ENCODE measurements at regions not wholly inside any gene's neighbourhood (a gene's known extent, or its start where the extent isn't known, plus 50 kb on each side); places are given as distances from the start of the nearest gene placed in this dataset.
"Not testable (repeated sequence)": the region's sequence is repeated elsewhere in the genome, so short reads cannot be mapped to it uniquely, and the experiment has no call there.

GRCh38 chr21:25494804-25495203 lies 112.5 kb downstream of the MRPL39 start:
- no peak overlapping the region for H3K9ac ChIP-seq (ENCODE audit: insufficient read length)
- TF ChIP-seq FOXP2 (optimal IDR thresholded peaks at IDR 0.05; ENCODE audit: control extremely low read depth, extremely low read length, insufficient read depth), result no peak
- TF ChIP-seq EZH2 (IDR thresholded peaks at IDR 0.05), result no peak
- TF ChIP-seq POLR2AphosphoS5 (IDR thresholded peaks at IDR 0.05; ENCODE audit: borderline replicate concordance, low read depth, low read length), result no peak
- no peaks in the 10 kb centered on the region for H3K9me3 ChIP-seq (ENCODE audit: low read depth, low read length)
- H3K4me3 ChIP-seq, result no peak overlapping the region
- no peaks in the 10 kb centered on the region; the same call in 1 of the 2 replicates for H3K36me3 ChIP-seq (ENCODE audit: insufficient read depth, low read length)
- DNase-seq (ENCODE audit: low read depth, low spot score), result no peak
- H3K27ac ChIP-seq, result no peak overlapping the region

DNA sequence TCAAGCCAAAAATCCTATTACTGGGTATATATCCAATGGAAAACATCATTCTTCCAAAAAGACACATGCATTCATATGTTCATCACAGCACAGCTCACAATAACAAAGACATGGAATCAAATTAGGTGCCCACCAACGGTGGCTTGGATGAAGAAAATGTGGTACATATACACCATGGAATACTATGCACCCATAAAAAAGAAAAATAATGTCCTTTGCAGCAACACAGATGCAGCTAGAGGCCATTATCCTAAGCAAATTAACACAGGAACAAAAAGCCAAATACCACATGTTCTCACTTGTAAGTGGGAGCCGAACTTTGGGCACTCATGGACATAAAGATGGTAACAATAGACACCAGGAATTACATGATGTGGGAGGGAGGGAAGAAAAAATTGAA lies 113.6 kb downstream of the MRPL39 start:
- no peak for DNase-seq (ENCODE audit: low read depth, low spot score)
- Histone ChIP-seq H3K36me3 (ENCODE audit: insufficient read depth, low read length) (no peaks in the 10 kb centered on the region; the same call in 1 of the 2 replicates), H3K9ac (ENCODE audit: insufficient read length) (no peak overlapping the region), H3K27ac (no peak overlapping the region), H3K4me3 (no peak overlapping the region), H3K9me3 (ENCODE audit: low read depth, low read length) (no peaks in the 10 kb centered on the region)
- no peak for TF ChIP-seq POLR2AphosphoS5 (IDR thresholded peaks at IDR 0.05; ENCODE audit: borderline replicate concordance, low read depth, low read length)
- no peak for TF ChIP-seq EZH2 (IDR thresholded peaks at IDR 0.05)
- no peak for TF ChIP-seq FOXP2 (optimal IDR thresholded peaks at IDR 0.05; ENCODE audit: control extremely low read depth, extremely low read length, insufficient read depth)

- no peak for DNase-seq (ENCODE audit: low read depth, low spot score)
- Histone ChIP-seq H3K9ac (ENCODE audit: insufficient read length) (no peak overlapping the region), H3K36me3 (ENCODE audit: insufficient read depth, low read length) (no peaks in the 10 kb centered on the region), H3K27ac (no peak overlapping the region), H3K4me3 (no peak overlapping the region), H3K9me3 (ENCODE audit: low read depth, low read length) (no peaks in the 10 kb centered on the region)
- no peak for TF ChIP-seq POLR2AphosphoS5 (IDR thresholded peaks at IDR 0.05; ENCODE audit: borderline replicate concordance, low read depth, low read length)
- TF ChIP-seq EZH2 (IDR thresholded peaks at IDR 0.05), result no peak
- no peak for TF ChIP-seq FOXP2 (optimal IDR thresholded peaks at IDR 0.05; ENCODE audit: control extremely low read depth, extremely low read length, insufficient read depth)
Observed at GRCh38 chr21:25491267-25491666, 116.0 kb downstream of the MRPL39 start.

DNA sequence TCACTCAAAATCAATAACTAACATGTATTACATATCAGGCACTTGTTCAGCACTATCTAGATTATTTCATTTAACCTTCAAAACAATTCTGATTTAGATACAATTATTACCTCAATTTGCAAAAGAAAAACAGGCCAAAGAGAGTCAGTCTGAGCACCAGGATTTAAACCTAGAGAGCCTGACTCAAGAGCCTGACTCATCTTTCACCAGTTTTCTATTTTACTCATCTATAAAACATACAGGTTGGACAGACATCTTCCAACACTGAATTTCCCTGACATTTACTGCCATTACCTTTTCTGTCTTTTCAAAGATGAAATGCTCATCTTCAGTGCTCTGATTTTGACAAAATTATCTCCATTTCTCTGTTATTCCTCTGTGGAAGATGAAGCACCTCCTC lies 116.5 kb downstream of the MRPL39 start:
- no peaks in the 10 kb centered on the region for H3K9me3 ChIP-seq (ENCODE audit: low read depth, low read length)
- H3K9ac ChIP-seq (ENCODE audit: insufficient read length), result no peak overlapping the region
- H3K36me3 ChIP-seq (ENCODE audit: insufficient read depth, low read length), result no peaks in the 10 kb centered on the region
- H3K4me3 ChIP-seq, result no peak overlapping the region
- no peak overlapping the region for H3K27ac ChIP-seq
- no peak for DNase-seq (ENCODE audit: low read depth, low spot score)
- no peak for TF ChIP-seq EZH2 (IDR thresholded peaks at IDR 0.05)
- TF ChIP-seq POLR2AphosphoS5 (IDR thresholded peaks at IDR 0.05; ENCODE audit: borderline replicate concordance, low read depth, low read length), result no peak
- TF ChIP-seq FOXP2 (optimal IDR thresholded peaks at IDR 0.05; ENCODE audit: control extremely low read depth, extremely low read length, insufficient read depth), result no peak

DNA sequence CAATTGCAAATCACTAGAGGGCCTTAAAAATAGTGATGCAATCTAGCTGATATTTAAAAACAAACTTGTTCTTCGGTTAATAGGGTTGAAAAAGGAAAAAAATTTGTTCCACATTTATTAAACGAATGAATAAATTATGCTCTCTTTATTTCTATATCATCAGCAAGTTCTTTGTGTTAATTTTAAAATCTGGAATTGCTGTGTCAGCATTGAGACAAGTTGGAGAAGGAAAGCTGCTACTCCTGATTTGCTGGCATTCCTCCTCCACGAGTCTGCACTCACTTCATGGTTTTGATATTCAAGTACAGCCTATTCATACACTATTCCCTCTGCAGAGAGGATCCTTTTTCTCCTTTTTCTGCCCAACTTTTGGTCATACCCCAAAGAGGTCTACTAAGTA lies 117.6 kb downstream of the MRPL39 start:
- peak; percentile 50 for DNase-seq (ENCODE audit: low read depth, low spot score)
- H3K27ac ChIP-seq, result peak overlapping the region; percentile 95
- peak overlapping the region; percentile 48 for H3K9ac ChIP-seq (ENCODE audit: insufficient read length)
- H3K9me3 ChIP-seq (ENCODE audit: low read depth, low read length), result no peaks in the 10 kb centered on the region
- peak overlapping the region; percentile 44 for H3K4me3 ChIP-seq
- TF ChIP-seq EZH2 (IDR thresholded peaks at IDR 0.05) (no peak), POLR2AphosphoS5 (IDR thresholded peaks at IDR 0.05; ENCODE audit: borderline replicate concordance, low read depth, low read length) (no peak), FOXP2 (optimal IDR thresholded peaks at IDR 0.05; ENCODE audit: control extremely low read depth, extremely low read length, insufficient read depth) (no peak)
- H3K36me3 ChIP-seq (ENCODE audit: insufficient read depth, low read length), result no peaks in the 10 kb centered on the region

GRCh38 chr21:25487046-25487594 lies 120.2 kb downstream of the MRPL39 start:
- Histone ChIP-seq H3K9ac (ENCODE audit: insufficient read length) (no peak overlapping the region), H3K4me3 (no peak overlapping the region), H3K36me3 (ENCODE audit: insufficient read depth, low read length) (no peaks in the 10 kb centered on the region), H3K9me3 (ENCODE audit: low read depth, low read length) (no peaks in the 10 kb centered on the region), H3K27ac (peak overlapping the region; percentile 27; the same call in 1 of the 2 replicates)
- peak; percentile 51 for DNase-seq (ENCODE audit: low read depth, low spot score)
- TF ChIP-seq POLR2AphosphoS5 (IDR thresholded peaks at IDR 0.05; ENCODE audit: borderline replicate concordance, low read depth, low read length) (no peak), EZH2 (IDR thresholded peaks at IDR 0.05) (no peak), FOXP2 (optimal IDR thresholded peaks at IDR 0.05; ENCODE audit: control extremely low read depth, extremely low read length, insufficient read depth) (no peak)

GRCh38 chr21:25485914-25486313 lies 121.4 kb downstream of the MRPL39 start:
- Histone ChIP-seq H3K27ac (no peak overlapping the region), H3K9me3 (ENCODE audit: low read depth, low read length) (no peaks in the 10 kb centered on the region; the same call in 1 of the 2 replicates), H3K4me3 (no peak overlapping the region), H3K9ac (ENCODE audit: insufficient read length) (no peak overlapping the region), H3K36me3 (ENCODE audit: insufficient read depth, low read length) (no peaks in the 10 kb centered on the region)
- no peak for TF ChIP-seq POLR2AphosphoS5 (IDR thresholded peaks at IDR 0.05; ENCODE audit: borderline replicate concordance, low read depth, low read length)
- TF ChIP-seq EZH2 (IDR thresholded peaks at IDR 0.05), result no peak
- TF ChIP-seq FOXP2 (optimal IDR thresholded peaks at IDR 0.05; ENCODE audit: control extremely low read depth, extremely low read length, insufficient read depth), result no peak
- no peak for DNase-seq (ENCODE audit: low read depth, low spot score)

DNA sequence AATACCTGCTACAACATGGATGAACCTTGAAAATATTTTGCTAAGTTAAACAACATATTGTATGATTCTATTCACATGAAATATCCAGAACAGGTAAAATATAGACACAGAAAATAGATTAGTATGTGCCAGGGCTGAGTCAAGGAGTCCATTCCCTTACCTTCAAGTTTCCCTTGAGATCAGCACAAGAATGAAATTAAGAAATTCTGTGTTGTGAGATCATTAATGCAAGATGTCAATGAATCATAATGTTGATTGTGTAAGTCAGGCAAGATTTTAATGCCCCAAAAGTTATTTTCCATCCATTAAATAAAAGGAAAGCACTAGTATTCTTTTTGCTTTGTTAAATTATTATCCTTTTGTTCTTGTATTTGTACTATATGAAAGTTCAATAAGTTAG lies 139.4 kb downstream of the MRPL39 start:
- no peak for DNase-seq (ENCODE audit: low read depth, low spot score)
- Histone ChIP-seq H3K36me3 (ENCODE audit: insufficient read depth, low read length) (no peaks in the 10 kb centered on the region), H3K4me3 (no peak overlapping the region), H3K27ac (no peak overlapping the region), H3K9me3 (ENCODE audit: low read depth, low read length) (no peaks in the 10 kb centered on the region), H3K9ac (ENCODE audit: insufficient read length) (no peak overlapping the region)
- TF ChIP-seq EZH2 (IDR thresholded peaks at IDR 0.05) (no peak), POLR2AphosphoS5 (IDR thresholded peaks at IDR 0.05; ENCODE audit: borderline replicate concordance, low read depth, low read length) (no peak), FOXP2 (optimal IDR thresholded peaks at IDR 0.05; ENCODE audit: control extremely low read depth, extremely low read length, insufficient read depth) (no peak)

GRCh38 chr21:25467071-25467470 lies 140.2 kb downstream of the MRPL39 start:
- H3K4me3 ChIP-seq; H3K9ac ChIP-seq (ENCODE audit: insufficient read length); DNase-seq (ENCODE audit: low read depth, low spot score); H3K27ac ChIP-seq; H3K9me3 ChIP-seq (ENCODE audit: low read depth, low read length); H3K36me3 ChIP-seq (ENCODE audit: insufficient read depth, low read length): not testable (repeated sequence)

All from SK-N-MC (cell line).